GM23248 (cell line): ENCODE measurements at regions not wholly inside any gene's neighbourhood (a gene's known extent, or its start where the extent isn't known, plus 50 kb on each side); places are given as distances from the start of the nearest gene placed in this dataset.
A peak's percentile ranks its signal among the peaks of the same experiment; 100 is the strongest.

Experiments
- DNase-seq: peaks from one replicate; pipeline ENCODE4 v3.0.0-alpha.2; 2015
- H2AFZ ChIP-seq: fragments of 200-600 bp; sonication (generic); 2 replicates; pipeline ENCODE4 v1.6.1; 2016; ENCODE audit warnings: antibody characterized with exemption
- H3F3A ChIP-seq: fragments of 200-600 bp; sonication (generic); 2 replicates; pipeline ENCODE4 v1.6.1; 2016; ENCODE audit warnings: mild to moderate bottlenecking, antibody characterized with exemption, mixed run types; ENCODE audit not compliant: insufficient read depth
- H3K27ac ChIP-seq: fragments of 200-600 bp; sonication (generic); 2 replicates; pipeline ENCODE4 v1.5.1; 2016; ENCODE audit warnings: mild to moderate bottlenecking
- H3K27me3 ChIP-seq: fragments of 200-600 bp; sonication (generic); replicated peaks from 2 replicates; pipeline ENCODE4 v1.6.1; 2016; ENCODE audit warnings: mild to moderate bottlenecking; ENCODE audit not compliant: insufficient read depth
- H3K36me3 ChIP-seq: fragments of 200-600 bp; sonication (generic); 2 replicates; pipeline ENCODE4 v1.6.1; 2016; ENCODE audit warnings: low read depth, mild to moderate bottlenecking
- H3K4me1 ChIP-seq: fragments of 200-600 bp; sonication (generic); 2 replicates; pipeline ENCODE4 v1.6.1; 2016; ENCODE audit warnings: mild to moderate bottlenecking; ENCODE audit not compliant: insufficient read depth
- H3K4me2 ChIP-seq: fragments of 200-600 bp; sonication (generic); one replicate; pipeline ENCODE4 v1.6.1; 2016; ENCODE audit warnings: mild to moderate bottlenecking; ENCODE audit not compliant: unreplicated experiment
- H3K4me3 ChIP-seq: fragments of 200-600 bp; sonication (generic); 2 replicates; pipeline ENCODE4 v1.5.1; 2016; ENCODE audit warnings: mild to moderate bottlenecking
- H3K79me2 ChIP-seq: fragments of 200-600 bp; sonication (generic); 2 replicates; pipeline ENCODE4 v1.6.1; 2016; ENCODE audit warnings: mild to moderate bottlenecking; ENCODE audit not compliant: insufficient read depth
- H3K9ac ChIP-seq: fragments of 200-600 bp; sonication (generic); 2 replicates; pipeline ENCODE4 v1.6.1; 2016; ENCODE audit warnings: mild to moderate bottlenecking
- H3K9me2 ChIP-seq: fragments of 200-600 bp; sonication (generic); 2 replicates; pipeline ENCODE4 v1.6.1; 2016; ENCODE audit warnings: mixed run types, mild to moderate bottlenecking, moderate library complexity; ENCODE audit not compliant: insufficient read depth
- H3K9me3 ChIP-seq: fragments of 200-600 bp; sonication (generic); one replicate; pipeline ENCODE4 v1.6.1; 2017; ENCODE audit warnings: low read depth
- H4K20me1 ChIP-seq: fragments of 200-600 bp; sonication (generic); 2 replicates; pipeline ENCODE4 v1.6.0; 2016; ENCODE audit not compliant: insufficient read depth
- EZH2 ChIP-seq: fragments of 200-600 bp; sonication (generic); IDR thresholded peaks from 2 replicates; pipeline ENCODE4 v1.6.1; 2018; ENCODE audit warnings: antibody characterized with exemption, mild to moderate bottlenecking; ENCODE audit not compliant: insufficient read depth, poor library complexity, severe bottlenecking
- EZH2phosphoT487 ChIP-seq: fragments of 200-600 bp; sonication (generic); IDR thresholded peaks from 2 replicates; pipeline ENCODE4 v1.6.1; 2018; ENCODE audit warnings: antibody characterized with exemption, moderate library complexity, mild to moderate bottlenecking, low read depth; ENCODE audit not compliant: insufficient read depth
- WGBS, 2 experiments: methylation state at CpG; one replicate each; pipeline ENCODE4 v1.1.6; 2015 to 2017; ENCODE audit warnings: low lambda C conversion rate in 2 of 2, low coverage in 1 of 2; ENCODE audit errors: missing lambda C conversion rate in 2 of 2; 5-methylcytosine and 5-hydroxymethylcytosine counted together
- in situ Hi-C: fragments of 300-500 bp; cut with MboI; formaldehyde crosslinking; loops from 2 replicates; pipeline ENCODE4 v1.15.0; 2020

DNA sequence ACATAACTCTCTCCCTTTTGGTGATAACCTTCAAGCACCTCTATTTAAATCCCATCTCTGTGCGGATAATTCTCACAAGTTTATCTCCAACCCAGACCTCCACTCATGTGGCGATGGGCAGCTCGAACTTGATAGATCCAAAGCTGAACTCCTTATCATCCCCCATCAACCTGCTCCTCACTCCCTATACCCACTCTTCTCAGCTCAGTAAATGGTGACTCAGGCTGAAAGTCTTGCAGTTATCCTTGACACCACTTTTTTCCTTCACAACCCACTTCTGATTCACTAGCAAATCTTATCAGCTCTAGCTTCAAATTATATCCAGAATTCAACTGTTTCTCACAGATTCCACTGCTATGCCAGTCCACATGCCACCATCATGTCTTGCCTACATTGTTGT, 155.3 kb upstream of the STXBP5 start:
- TF ChIP-seq EZH2phosphoT487 (no peak), EZH2 (no peak)
- in situ Hi-C loops = no loop called here
- H3K9me2 ChIP-seq = no peaks in the 10 kb centered on the region
- no peak overlapping the region for H2AFZ ChIP-seq
- 89 to 92% methylated on average over 3 of the region's 3 CpGs for WGBS, 2 experiments
- no peaks in the 10 kb centered on the region for H4K20me1 ChIP-seq
- H3K27me3 ChIP-seq = no peaks in the 10 kb centered on the region
- H3K4me1 ChIP-seq = no peaks in the 10 kb centered on the region
- DNase-seq = peak; percentile 18
- H3K79me2 ChIP-seq = no peaks in the 10 kb centered on the region
- no peaks in the 10 kb centered on the region for H3K36me3 ChIP-seq
- H3F3A ChIP-seq = no peaks in the 10 kb centered on the region
- no peak overlapping the region for H3K9ac ChIP-seq
- H3K4me2 ChIP-seq = no peak overlapping the region
- no peaks in the 10 kb centered on the region for H3K9me3 ChIP-seq
- no peak overlapping the region for H3K4me3 ChIP-seq
- H3K27ac ChIP-seq = no peak overlapping the region

DNA sequence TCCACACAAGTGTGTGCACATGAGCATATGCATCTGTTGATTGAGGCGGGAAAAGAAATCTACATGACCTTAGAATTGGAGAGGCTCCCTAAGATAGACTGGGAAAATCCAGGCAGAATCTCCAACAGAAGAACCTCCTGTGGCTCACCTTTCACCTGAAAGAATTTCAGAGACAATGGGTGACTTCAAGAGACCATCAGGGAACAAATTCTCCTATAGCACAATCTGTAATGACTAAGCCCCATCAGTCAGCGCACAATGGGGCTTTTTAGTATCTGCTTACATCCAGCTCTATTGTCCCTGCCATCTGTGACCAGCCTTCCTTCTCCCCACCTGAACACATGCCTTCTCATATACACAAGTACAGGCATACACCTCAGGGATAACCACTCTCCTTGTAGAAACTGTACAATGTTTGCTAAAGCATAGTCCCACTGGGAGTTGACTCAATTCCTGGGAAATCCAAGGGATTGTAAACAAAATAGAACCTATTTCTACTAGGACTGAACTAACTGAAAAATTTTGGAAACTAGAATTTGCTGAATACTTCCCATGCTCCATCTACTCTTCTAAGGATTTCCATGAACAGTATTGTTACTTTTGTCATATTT, 150.8 kb upstream of the STXBP5 start:
- 85 to 97% methylated on average over 2 of the region's 2 CpGs for WGBS, 2 experiments
- in situ Hi-C loops = no loop called here

DNA sequence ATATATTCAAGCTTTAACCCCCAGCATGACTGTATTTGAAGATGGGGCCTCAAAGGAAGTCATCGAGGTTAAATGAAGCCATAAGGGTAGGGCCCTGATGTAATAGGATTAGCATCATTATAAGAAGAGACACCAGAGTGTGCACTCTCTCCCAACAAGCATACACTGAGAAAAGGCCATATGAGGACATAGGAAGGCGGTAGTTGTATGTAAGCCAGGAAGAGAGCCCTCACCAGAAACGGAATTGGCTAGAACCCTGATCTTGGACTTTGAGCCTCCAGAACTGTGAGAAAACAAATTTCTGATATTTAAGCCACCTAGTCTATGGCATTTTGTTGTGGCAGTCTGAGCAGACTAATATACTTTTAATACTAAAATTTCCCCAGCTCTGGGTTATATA, 150.1 kb upstream of the STXBP5 start:
- H3K4me3 ChIP-seq = no peak overlapping the region
- no peaks in the 10 kb centered on the region for H4K20me1 ChIP-seq
- H3K9me3 ChIP-seq = no peaks in the 10 kb centered on the region
- H3K9me2 ChIP-seq = no peaks in the 10 kb centered on the region
- H3K27me3 ChIP-seq = no peaks in the 10 kb centered on the region
- in situ Hi-C loops = no loop called here
- H3K27ac ChIP-seq = no peak overlapping the region
- H3K4me2 ChIP-seq = no peak overlapping the region
- TF ChIP-seq EZH2 = no peak
- TF ChIP-seq EZH2phosphoT487 = no peak
- H3K9ac ChIP-seq = no peak overlapping the region
- no peaks in the 10 kb centered on the region for H3K4me1 ChIP-seq
- H3K36me3 ChIP-seq = no peaks in the 10 kb centered on the region
- no peak for DNase-seq
- 86 to 89% methylated on average over 3 of the region's 3 CpGs for WGBS, 2 experiments
- H3K79me2 ChIP-seq = no peaks in the 10 kb centered on the region
- no peaks in the 10 kb centered on the region for H3F3A ChIP-seq
- no peak overlapping the region for H2AFZ ChIP-seq

More for the DNA sequence above, 150.8 kb upstream of the STXBP5 start:
- Histone ChIP-seq H3K4me2 (no peak overlapping the region), H3K9ac (no peak overlapping the region), H3K36me3 (no peaks in the 10 kb centered on the region), H3K9me2 (no peaks in the 10 kb centered on the region), H2AFZ (no peak overlapping the region), H3K79me2 (no peaks in the 10 kb centered on the region), H3K9me3 (no peaks in the 10 kb centered on the region), H3K27ac (no peak overlapping the region), H3K27me3 (no peaks in the 10 kb centered on the region), H4K20me1 (no peaks in the 10 kb centered on the region), H3K4me1 (no peaks in the 10 kb centered on the region), H3K4me3 (no peak overlapping the region), H3F3A (no peaks in the 10 kb centered on the region)
- TF ChIP-seq EZH2phosphoT487 (no peak), EZH2 (no peak)
- no peak for DNase-seq

DNA sequence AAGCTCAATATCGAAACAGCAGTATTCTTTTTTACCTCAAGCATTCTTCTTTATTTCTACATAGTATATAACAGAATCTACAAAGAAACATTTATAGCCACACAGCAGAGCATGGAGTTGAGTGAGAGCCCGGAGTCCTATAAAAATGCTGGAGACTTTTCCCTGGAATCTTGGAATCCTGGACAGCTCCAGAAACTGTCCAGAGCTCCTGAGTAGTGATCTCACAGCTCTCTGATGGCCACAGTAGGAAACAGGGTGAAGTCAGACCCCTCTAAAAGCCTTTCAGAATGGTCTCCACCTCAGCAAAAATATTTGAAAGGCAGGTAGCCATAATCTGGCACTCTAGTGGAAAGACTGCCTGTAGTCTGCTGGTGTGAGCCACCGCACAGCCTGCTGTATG, 149.3 kb upstream of the STXBP5 start:
- DNase-seq = no peak
- H3K9ac ChIP-seq = no peak overlapping the region
- no peaks in the 10 kb centered on the region for H3K9me2 ChIP-seq
- in situ Hi-C loops = no loop called here
- WGBS, 2 experiments = 77 to 82% methylated on average over 3 of the region's 3 CpGs
- no peaks in the 10 kb centered on the region for H3K9me3 ChIP-seq
- no peaks in the 10 kb centered on the region for H3K27me3 ChIP-seq
- no peaks in the 10 kb centered on the region for H3K79me2 ChIP-seq
- H2AFZ ChIP-seq = no peak overlapping the region
- no peak overlapping the region for H3K27ac ChIP-seq
- no peaks in the 10 kb centered on the region for H4K20me1 ChIP-seq
- H3F3A ChIP-seq = no peaks in the 10 kb centered on the region
- H3K4me2 ChIP-seq = no peak overlapping the region
- TF ChIP-seq EZH2phosphoT487 = no peak
- TF ChIP-seq EZH2 = no peak
- no peak overlapping the region for H3K4me3 ChIP-seq
- H3K4me1 ChIP-seq = no peaks in the 10 kb centered on the region
- H3K36me3 ChIP-seq = no peaks in the 10 kb centered on the region

DNA sequence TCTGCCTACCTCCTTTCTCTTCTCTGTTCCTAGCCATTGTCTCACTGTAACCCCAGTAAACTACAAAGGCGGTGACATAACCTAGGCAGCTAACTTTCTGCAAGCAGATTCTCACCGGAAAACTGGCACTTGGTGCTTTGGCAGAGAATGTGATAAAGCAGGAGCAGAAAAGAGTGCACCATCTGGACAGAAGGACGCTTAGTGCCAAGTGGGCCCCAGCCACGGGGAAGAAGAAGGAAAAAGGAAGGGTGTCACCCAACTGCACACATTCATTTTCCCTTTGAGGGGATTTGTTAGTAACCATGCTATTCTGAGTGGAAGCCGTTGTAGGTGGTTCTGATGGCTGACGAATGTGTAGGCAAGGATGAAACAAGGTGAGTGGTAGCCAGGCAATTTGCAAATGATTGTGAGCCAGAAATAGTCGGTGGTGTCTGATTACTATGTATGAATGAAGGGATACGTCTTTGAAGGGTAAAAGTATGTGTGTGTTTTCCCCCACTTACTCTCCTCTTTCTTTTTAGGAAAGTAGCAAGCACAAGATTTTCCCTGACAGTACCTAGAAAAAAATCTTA, 148.3 kb upstream of the STXBP5 start:
- no peak for DNase-seq
- Histone ChIP-seq H3K79me2 (no peaks in the 10 kb centered on the region), H3K9me2 (no peaks in the 10 kb centered on the region), H4K20me1 (no peaks in the 10 kb centered on the region), H3K4me2 (no peak overlapping the region), H3K27ac (no peak overlapping the region), H3F3A (no peaks in the 10 kb centered on the region), H3K4me1 (no peaks in the 10 kb centered on the region), H2AFZ (no peak overlapping the region), H3K9me3 (no peaks in the 10 kb centered on the region), H3K9ac (no peak overlapping the region), H3K27me3 (no peaks in the 10 kb centered on the region), H3K4me3 (no peak overlapping the region), H3K36me3 (no peaks in the 10 kb centered on the region)
- WGBS, 2 experiments = 69 to 70% methylated on average over 8 of the region's 8 CpGs
- no peak for TF ChIP-seq EZH2phosphoT487
- in situ Hi-C loops = no loop called here
